Medulla oblongata (tissue), 1 donor: ENCODE measurements at regions not wholly inside any gene's neighbourhood (a gene's known extent, or its start where the extent isn't known, plus 50 kb on each side); places are given as distances from the start of the nearest gene placed in this dataset.
"Not testable (repeated sequence)": the region's sequence is repeated elsewhere in the genome, so short reads cannot be mapped to it uniquely, and the experiment has no call there.

ENCODE experiments used
- DNase-seq: peaks from one replicate; pipeline ENCODE4 v3.0.0-alpha.2; 2015; ENCODE audit errors: extremely low spot score

DNA sequence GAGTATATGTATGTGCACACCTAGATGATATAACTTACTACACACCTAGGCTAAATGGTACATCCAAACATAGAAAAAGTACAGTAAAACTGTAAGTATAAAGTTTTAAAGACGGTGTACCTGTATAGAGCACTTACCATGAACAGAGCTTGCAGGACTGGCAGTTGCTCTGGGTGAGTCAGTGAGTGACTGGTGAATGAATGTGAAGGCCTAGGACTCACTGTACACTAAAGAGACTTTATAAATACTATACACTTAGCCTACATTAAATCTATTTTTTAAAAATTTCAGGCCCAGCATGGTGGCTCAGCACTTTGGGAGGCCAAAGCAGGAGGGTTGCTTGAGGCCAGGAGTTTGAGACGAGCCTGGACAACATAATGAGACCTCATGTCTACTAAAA lies 195.3 kb downstream of the FZD1 start:
- DNase-seq: no peak

DNA sequence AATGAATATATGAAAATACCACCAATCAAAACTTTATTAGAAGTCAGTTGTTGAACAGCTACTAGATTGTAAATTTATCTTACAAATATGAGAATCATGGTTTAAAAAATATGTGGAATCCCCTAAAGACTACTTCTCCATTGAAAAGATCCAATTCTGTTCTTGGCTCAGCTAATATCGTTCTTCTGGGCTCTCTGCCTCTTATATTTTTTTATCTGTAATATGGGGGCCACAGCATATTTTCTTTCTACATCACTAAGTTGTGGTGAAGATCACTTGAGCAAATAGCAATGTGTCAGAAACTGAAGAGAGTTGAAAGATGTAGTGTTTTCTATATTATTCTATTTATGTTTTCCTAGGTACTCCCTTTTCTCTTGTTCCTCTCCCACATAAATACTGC lies 198.1 kb downstream of the FZD1 start:
- no peak for DNase-seq

DNA sequence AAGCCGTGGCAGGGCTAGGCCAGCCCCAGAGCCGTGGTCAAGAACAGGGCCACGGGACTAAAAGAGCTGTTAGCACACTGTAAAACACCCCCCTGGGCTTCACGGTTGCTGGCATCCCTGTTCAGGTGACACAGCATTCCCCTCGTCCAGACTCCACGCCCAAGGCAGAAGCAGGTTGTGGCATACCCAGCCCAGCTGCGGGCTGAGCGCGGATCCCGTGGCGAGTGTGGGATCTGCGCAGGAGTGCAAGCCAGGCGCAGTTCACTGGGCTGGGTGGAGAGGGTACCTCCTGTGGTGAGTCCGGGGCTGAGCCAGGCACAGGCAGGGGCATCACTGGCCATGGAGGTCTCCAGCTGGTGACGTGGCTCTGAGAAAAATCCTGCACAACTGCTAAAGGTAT lies 199.1 kb downstream of the FZD1 start:
- no peak for DNase-seq

DNA sequence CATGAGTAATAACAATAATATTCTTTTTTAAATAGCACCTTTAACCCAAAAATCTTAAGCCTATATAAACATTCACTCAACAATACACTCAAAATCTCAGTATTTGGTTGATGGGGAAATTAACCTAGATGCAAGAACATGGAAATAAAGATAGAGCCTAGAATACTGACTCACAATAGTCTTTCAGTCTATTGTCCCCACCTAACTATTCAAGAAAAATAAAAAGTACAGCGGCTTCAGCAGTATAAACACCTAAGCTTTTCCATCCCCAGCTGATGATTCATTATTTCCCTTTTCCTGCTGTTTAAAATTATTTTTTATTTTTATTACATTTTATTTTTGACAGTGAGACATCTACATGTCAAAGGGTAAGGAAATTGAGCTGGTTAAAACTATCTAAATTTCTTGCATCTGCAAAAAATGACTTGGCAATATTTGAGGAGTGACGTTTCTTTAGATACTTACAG lies 201.4 kb downstream of the FZD1 start:
- no peak for DNase-seq

DNA sequence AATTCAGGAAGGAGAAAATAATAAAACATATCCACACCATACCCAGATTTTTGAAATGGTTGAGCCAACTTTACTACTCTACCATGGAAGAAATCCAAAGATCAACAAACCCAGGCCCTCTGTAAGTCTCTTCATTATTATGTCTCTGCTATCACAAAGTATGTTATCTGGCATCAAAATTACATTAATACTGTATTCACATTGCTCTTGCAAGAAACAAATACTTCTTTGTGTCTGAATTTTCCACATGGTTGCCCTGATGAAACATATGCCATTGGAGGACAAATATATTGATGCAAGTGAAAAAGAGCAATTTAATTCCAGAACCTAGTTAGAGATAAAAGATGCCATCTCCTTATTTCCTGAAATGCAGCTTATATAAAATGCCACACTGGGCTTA lies 204.0 kb downstream of the FZD1 start:
- DNase-seq: no peak

DNA sequence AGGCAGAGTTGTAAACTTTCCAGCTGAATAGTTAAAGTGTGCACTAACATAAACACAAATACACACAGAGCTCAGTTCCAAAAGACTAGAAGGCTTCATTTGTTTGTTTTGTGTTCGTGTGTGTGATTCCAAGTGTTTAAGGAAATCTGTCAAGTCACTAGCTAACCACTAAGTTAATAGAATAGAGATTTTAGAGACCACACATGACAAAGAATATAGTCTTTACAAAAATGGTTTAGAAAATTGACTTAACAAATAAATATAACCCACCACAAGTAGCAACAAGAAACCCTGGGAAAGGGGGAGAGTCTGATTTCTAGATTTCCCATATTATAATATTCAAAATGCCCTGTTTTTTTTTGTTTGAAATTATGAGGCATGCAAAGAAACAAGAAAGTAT lies 209.4 kb downstream of the FZD1 start:
- no peak for DNase-seq

DNA sequence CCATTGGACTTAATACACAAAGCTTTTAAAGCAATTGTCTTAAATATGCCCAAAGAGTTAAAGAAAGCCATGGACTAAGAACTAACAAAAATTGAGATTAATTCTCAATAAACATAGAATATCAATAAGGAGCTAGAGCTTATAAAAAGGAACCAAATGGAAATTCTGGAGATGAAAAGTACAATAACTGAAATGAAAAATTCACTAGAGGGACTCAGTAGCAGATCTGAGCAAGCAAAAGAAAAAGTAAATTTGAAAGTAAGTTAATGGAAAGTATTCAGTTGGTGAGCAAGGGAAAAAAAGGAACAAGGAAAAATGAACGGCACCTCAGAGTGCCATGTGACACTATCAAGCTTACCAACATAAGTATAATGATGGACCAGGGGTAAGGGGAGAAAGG lies 209.8 kb downstream of the FZD1 start:
- no peak for DNase-seq

- DNase-seq: not testable (repeated sequence)
Observed at GRCh38 chr7:91480470-91480869, 216.2 kb downstream of the FZD1 start.

GRCh38 chr7:91491868-91492267 lies 227.6 kb downstream of the FZD1 start:
- no peak for DNase-seq

DNA sequence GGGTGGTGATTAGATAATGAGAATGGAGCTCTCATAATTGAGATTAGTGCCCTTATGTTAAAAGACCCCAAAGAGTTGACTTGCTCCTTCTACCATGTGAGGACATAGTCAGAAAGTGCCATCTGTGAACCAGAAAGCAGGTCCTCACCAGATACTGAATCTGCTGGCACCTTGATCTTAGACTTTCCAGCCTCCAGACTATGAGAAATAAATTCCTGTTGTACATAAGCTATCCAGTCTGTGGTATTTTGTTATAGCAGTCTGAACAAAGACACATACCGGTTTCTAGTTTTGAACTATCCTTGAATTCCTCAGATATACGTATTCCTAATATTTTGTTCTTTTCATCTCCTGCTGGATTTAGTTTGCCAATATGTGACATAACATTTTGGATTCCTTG lies 228.1 kb downstream of the FZD1 start:
- DNase-seq: no peak

DNA sequence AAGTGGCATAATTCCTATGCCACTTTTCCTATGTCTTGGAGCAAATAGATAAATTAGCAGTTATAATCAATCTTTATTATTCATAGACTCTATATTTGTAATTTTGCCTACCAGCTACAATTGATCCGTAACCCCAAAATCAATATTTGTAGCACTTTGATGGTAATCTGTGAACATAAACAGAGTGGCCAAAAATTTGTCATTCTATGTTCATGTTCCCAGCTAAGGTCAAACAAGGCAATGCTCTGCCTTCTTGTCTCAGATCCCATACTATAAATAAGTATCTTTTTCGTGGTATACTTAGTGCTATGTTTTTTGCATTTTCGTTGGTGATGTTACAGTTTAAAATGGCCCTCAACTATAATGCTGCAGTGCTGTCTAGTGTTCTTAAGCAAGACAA lies 228.5 kb downstream of the FZD1 start:
- no peak for DNase-seq

DNA sequence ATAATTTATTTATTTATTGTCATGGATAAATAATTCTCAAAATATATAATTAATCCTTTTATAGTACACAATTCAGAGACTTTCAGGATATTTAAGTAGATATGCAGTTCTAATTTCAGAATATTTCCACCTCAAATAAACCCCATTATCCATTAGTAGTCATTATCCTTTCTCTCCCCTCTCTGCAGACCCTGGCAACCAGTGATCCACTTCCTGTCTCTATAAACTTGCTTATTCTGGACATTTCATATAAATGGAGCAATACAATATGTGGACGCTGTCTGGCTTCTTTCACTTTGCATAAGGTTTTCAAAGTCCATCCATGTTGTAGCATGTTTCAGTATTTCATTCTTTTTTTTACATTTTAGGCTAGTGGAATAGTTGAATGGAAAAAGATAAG lies 230.2 kb downstream of the FZD1 start:
- DNase-seq: no peak

DNA sequence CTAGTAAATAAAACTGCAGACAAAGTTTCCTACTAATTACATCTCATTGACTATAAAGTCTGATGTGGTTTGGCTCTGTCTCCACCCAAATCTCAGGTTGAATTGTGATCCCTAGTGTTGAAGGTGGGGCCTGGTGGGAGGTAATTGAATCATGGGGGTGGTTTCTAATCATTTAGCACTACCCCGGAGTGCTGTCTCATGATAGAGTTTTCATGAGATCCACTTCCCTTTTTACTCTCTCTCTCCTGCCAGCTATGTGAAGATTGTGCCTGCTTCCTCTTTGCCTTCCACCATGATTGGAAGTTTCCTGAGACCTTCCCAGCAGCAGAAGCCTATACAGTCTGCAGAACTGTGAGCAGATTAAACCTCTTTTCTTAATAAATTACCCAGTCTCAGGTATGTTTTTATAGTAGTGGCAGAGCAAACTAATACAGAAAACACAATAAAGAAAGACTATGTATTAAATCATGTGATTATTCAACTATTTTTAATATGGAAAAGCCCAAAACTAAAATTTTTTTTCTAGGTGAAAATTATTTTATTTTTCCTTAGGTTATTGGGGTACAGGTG lies 232.1 kb downstream of the FZD1 start:
- peak; percentile 28 for DNase-seq

DNA sequence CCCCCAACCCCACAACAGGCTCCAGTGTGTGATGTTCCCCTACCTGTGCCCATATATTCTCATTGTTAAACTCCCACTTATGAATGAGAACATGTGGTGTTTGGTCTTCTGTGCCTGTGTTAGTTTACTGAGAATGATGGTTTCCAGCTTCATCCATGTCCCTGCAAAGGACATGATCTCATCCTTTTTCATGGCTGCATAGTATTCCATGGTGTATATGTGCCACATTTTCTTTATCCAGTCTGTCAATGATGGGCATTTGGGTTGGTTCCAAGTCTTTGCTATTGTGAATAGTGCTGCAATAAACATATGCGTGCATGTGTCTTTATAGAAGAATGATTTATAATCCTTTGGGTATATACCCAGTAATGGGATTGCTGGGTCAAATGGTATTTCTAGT lies 233.0 kb downstream of the FZD1 start:
- DNase-seq: not testable (repeated sequence)

- no peak for DNase-seq
Observed at GRCh38 chr7:91503934-91504555, 239.8 kb downstream of the FZD1 start.

GRCh38 chr7:91504919-91505318 lies 240.7 kb downstream of the FZD1 start:
- no peak for DNase-seq

DNA sequence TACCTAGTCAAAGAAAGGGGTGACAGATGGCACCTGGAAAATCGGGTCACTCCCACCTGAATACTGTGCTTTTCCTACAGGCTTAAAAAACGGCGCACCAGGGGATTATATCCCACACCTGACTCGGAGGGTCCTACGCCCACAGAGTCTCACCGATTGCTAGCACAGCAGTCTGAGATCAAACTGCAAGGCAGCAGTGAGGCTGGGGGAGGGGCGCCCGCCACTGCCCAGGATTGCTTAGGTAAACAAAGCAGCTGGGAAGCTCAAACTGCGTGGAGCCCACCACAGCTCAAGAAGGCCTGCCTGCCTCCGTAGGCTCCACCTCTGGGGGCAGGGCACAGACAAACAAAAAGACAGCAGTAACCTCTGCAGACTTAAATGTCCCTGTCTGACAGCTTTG lies 242.7 kb downstream of the FZD1 start:
- not testable (repeated sequence) for DNase-seq

- not testable (repeated sequence) for DNase-seq
Observed at GRCh38 chr7:91511861-91512260, 247.6 kb downstream of the FZD1 start.

- DNase-seq: no peak
Observed at GRCh38 chr7:91512958-91513357, 248.7 kb downstream of the FZD1 start.

GRCh38 chr7:91514591-91514990 lies 250.4 kb downstream of the FZD1 start:
- no peak for DNase-seq

- DNase-seq: no peak
Observed at GRCh38 chr7:91515961-91516360, 251.7 kb downstream of the FZD1 start.

GRCh38 chr7:91517201-91517785 lies 253.1 kb downstream of the FZD1 start:
- DNase-seq: no peak

- DNase-seq: no peak
Observed at GRCh38 chr7:91518058-91518457, 253.8 kb downstream of the FZD1 start.
